ENCODE measurements at regions not wholly inside any gene's neighbourhood (a gene's known extent, or its start where the extent isn't known, plus 50 kb on each side); places are given as distances from the start of the nearest gene placed in this dataset.
"Not testable (repeated sequence)": the region's sequence is repeated elsewhere in the genome, so short reads cannot be mapped to it uniquely, and the experiment has no call there.

DNA sequence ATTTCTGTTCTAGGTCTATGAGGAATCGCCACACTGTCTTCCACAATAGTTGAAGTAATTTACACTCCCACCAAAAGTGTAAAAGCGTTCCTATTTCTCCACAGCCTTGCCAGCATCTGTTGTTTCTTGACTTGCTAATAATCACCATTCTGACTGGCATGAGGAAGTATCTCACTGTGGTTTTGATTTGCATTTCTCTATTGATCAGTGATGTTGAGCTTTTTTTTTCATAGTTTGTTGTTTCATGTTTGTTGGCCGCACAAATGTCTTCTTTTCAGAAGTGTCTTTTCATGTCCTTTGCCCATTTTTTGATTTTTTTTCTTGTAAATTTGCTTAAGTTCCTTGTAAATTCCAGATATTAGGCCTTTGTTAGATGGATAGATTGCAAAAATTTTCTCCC lies 867.1 kb downstream of the DTWD2 start:
- no peak overlapping the region for H3K4me3 ChIP-seq (replicated peaks in 1 of 2; ENCODE audit: low read depth in 2 of 2, low read length in 2 of 2)
- TF ChIP-seq, protein P1, sequence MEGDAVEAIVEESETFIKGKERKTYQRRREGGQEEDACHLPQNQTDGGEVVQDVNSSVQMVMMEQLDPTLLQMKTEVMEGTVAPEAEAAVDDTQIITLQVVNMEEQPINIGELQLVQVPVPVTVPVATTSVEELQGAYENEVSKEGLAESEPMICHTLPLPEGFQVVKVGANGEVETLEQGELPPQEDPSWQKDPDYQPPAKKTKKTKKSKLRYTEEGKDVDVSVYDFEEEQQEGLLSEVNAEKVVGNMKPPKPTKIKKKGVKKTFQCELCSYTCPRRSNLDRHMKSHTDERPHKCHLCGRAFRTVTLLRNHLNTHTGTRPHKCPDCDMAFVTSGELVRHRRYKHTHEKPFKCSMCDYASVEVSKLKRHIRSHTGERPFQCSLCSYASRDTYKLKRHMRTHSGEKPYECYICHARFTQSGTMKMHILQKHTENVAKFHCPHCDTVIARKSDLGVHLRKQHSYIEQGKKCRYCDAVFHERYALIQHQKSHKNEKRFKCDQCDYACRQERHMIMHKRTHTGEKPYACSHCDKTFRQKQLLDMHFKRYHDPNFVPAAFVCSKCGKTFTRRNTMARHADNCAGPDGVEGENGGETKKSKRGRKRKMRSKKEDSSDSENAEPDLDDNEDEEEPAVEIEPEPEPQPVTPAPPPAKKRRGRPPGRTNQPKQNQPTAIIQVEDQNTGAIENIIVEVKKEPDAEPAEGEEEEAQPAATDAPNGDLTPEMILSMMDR (IDR thresholded peaks at IDR 0.05; ENCODE audit: low read depth, low read length) = no peak
- DNase-seq (ENCODE audit: low read depth in 2 of 2) = no peak

DNA sequence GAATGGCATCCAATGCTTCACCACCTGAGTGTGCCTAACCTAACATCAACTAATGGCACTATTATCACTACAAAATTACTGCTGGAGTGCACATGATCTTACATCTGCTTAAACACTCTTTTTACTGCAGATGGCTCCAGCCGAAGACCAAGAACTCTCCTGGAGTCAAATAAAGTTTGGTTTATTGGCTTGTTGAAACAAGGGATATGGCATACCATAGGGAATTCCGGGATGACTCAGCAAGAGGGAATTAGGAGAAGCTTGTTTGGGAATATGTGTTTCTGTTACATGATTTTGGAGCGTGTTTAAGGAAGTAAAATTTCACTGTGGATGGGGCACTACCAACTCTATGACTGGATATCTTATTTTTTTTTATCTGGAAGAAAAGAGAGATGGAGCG lies 872.6 kb downstream of the DTWD2 start:
- DNase-seq (ENCODE audit: low read depth in 2 of 2) = no peak
- TF ChIP-seq, protein P1 (IDR thresholded peaks at IDR 0.05; ENCODE audit: low read depth, low read length) = no peak
- H3K4me3 ChIP-seq (replicated peaks in 1 of 2; ENCODE audit: low read depth in 2 of 2, low read length in 2 of 2) = no peak overlapping the region

DNA sequence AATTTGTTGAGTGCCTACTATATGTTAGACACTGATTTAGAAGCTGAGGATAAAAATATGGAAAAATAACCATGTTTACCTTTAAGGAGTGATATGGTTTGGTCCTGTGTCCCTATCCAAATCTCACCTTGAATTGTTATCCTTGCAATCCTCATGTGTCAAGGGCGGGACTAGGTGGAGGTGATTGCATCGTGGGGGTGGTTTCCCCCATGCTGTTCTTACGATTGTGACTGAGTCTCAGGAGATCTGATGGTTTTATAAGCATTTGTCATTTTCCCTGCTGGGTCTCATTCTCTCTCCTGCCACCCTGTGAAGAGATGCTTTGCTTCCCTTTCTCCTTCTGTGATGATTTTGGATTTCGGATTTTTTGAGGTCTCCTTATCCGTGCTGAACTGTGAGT lies 876.4 kb downstream of the DTWD2 start:
- DNase-seq (ENCODE audit: low read depth in 2 of 2) = no peak
- no peak overlapping the region for H3K4me3 ChIP-seq (replicated peaks in 1 of 2; ENCODE audit: low read depth in 2 of 2, low read length in 2 of 2)
- TF ChIP-seq, protein P1 (IDR thresholded peaks at IDR 0.05; ENCODE audit: low read depth, low read length) = no peak

DNA sequence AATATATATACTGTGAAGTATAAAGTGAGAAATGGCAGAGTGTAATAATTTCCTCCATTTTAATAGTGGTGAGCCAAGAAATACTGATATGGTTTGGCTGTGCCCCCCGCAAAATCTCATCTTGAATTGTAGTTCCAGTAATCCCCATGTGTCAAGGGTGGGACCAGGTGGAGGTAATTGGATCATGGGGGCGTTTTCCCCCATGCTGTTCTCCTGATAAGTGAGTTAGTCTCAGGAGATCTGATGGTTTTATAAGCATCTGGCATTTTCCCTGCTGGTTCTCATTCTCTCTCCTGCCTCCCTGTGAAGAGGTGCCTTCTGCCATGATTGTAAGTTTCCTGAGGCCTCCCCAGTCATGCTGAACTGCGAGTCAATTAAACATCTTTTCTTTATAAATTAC lies 881.1 kb downstream of the DTWD2 start:
- DNase-seq (ENCODE audit: low read depth in 2 of 2); H3K4me3 ChIP-seq (replicated peaks in 1 of 2; ENCODE audit: low read depth in 2 of 2, low read length in 2 of 2): not testable (repeated sequence)

DNA sequence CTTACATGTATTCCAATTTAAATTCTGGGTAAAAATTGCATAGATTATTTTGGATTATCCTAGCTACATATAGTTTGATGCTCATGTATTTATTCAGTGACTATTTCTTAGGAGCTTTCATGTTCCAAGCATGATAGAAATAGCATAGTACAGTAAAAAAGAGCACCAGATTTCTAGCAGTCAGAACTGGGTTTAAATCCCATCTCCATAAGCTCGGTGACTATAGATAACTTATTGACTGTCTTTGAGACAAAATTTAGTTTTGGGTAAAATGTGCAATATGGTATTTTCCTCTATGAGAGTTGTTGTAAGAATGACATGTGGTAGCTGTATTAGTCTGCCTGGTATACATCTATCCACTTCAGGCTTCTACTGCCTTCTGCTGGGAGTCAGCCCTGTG lies 889.6 kb downstream of the DTWD2 start:
- TF ChIP-seq, protein P1 (IDR thresholded peaks at IDR 0.05; ENCODE audit: low read depth, low read length) = no peak
- no peak for DNase-seq (ENCODE audit: low read depth in 2 of 2)
- H3K4me3 ChIP-seq (replicated peaks in 1 of 2; ENCODE audit: low read depth in 2 of 2, low read length in 2 of 2) = no peak overlapping the region

DNA sequence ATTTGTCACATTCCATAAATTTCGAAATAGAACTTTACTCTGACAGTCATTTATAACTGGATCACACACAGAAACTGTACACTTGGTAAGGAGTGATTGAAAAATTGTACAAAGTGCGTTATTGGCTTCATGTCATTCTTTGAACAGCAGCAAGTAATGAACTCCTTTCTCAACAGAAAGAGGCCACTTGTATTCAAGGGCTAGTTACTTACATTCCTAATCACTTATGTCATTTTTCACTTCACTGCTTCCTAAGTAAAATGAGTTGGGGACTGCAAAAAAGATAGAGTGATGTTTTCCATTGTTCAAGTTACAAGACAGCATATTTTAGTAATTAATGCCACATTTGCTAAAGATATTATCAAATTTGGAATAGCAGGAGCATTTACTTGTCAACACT lies 893.2 kb downstream of the DTWD2 start:
- no peak for DNase-seq (ENCODE audit: low read depth in 2 of 2)
- no peak overlapping the region for H3K4me3 ChIP-seq (replicated peaks in 1 of 2; ENCODE audit: low read depth in 2 of 2, low read length in 2 of 2)
- TF ChIP-seq, protein P1 (IDR thresholded peaks at IDR 0.05; ENCODE audit: low read depth, low read length) = no peak

DNA sequence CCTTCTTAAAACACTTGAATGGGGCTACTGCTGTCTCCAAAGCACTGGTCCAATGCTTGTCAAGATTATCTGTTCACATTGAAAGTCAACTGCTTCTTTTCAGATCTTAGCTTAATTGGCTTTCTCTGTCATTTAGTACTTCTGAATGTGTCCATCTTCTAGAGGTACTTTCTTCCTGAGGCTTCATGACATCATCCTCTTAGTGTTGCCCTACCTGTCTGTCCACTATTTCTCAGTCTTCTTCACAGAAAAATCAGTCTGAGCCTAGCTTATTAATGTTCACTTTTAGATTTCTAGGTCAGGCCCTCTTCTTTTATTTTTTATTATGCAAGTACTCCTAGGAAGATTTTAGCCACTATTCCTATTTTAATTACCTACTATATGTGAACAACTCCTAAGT lies 899.9 kb downstream of the DTWD2 start:
- TF ChIP-seq, protein P1 (IDR thresholded peaks at IDR 0.05; ENCODE audit: low read depth, low read length) = no peak
- no peak for DNase-seq (ENCODE audit: low read depth in 2 of 2)
- no peak overlapping the region for H3K4me3 ChIP-seq (replicated peaks in 1 of 2; ENCODE audit: low read depth in 2 of 2, low read length in 2 of 2)
